HepG2 (cell line): ENCODE measurements at regions not wholly inside any gene's neighbourhood (a gene's known extent, or its start where the extent isn't known, plus 50 kb on each side); places are given as distances from the start of the nearest gene placed in this dataset.

Source experiments
- ATAC-seq: fragments of 200-7000 bp; cut with Tn5 transposase; 3 replicates; pipeline ENCODE4 v1.9.1; 2020; ENCODE audit warnings: mild to moderate bottlenecking, moderate library complexity
- BruUV-seq: library from RNA; stranded (reverse); fragments of 400-500 nt; replicated peaks from 2 replicates; lab custom pipeline; 2021; lab: Mats Ljungman, UMichigan
- CTCF ChIA-PET: fragments of 300-600 bp; formaldehyde crosslinking; extraction: SDS; loops from one replicate; lab custom pipeline; 2021; ENCODE audit warnings: low total read pairs, inconsistent platforms, low intra/inter-chr PET ratio; lab: Yijun Ruan, JAX
- POLR2A ChIA-PET: fragments of 350-600 bp; sonication (Branson Sonifier 250); formaldehyde crosslinking; loops from one replicate; lab custom pipeline; 2020; ENCODE audit warnings: antibody characterized with exemption, inconsistent platforms; lab: Yijun Ruan, JAX
- DNase-seq: peaks from one replicate; pipeline ENCODE4 v3.0.0-alpha.2; 2015; ENCODE audit warnings: low spot score
- FAIRE-seq: peaks from 3 replicates; lab custom pipeline; 2011; peaks lifted over from hg19 to GRCh38; lab: Jason Lieb, UNC
- H2AFZ ChIP-seq: one replicate; pipeline ENCODE4 v1.6.1; 2011; ENCODE audit warnings: low read length, inconsistent platforms
- H3K27ac ChIP-seq: fragments of 300-600 bp; 3 replicates; pipeline ENCODE4 v1.8.0; 2011; ENCODE audit warnings: mixed run types, mild to moderate bottlenecking, mixed read lengths, low read length, inconsistent platforms; ENCODE audit not compliant: insufficient read depth; ENCODE audit errors: extremely low read length
- H3K27me3 ChIP-seq, 2 experiments: fragments of 200-600 bp in 1 of 2; 2 replicates in 1 of 2; 3 replicates in 1 of 2; pipeline versions ENCODE4 v1.6.0 to v1.8.0; 2011; ENCODE audit warnings: low read length in 2 of 2, mild to moderate bottlenecking in 2 of 2, moderate library complexity in 2 of 2, inconsistent platforms in 1 of 2; ENCODE audit not compliant: insufficient read depth in 2 of 2, control insufficient read depth in 1 of 2
- H3K36me3 ChIP-seq, 2 experiments: fragments of 200-600 bp in 1 of 2; replicated peaks in 1 of 2; 2 replicates in 1 of 2; 3 replicates in 1 of 2; pipeline versions ENCODE4 v1.5.1 to v1.8.0; 2011; ENCODE audit warnings: low read length in 2 of 2, inconsistent platforms in 1 of 2; ENCODE audit not compliant: insufficient read depth in 2 of 2, control insufficient read depth in 1 of 2
- H3K4me1 ChIP-seq: 2 replicates; pipeline ENCODE4 v1.5.1; 2012; ENCODE audit warnings: low read length, inconsistent platforms; ENCODE audit not compliant: insufficient read depth
- H3K4me2 ChIP-seq: 2 replicates; pipeline ENCODE4 v1.6.0; 2011; ENCODE audit warnings: low read depth, low read length, inconsistent platforms
- H3K4me3 ChIP-seq, 3 experiments: fragments of 200-600 bp in 1 of 3; sonication (generic), shearing (Covaris generic) in 1 of 3; replicated peaks in 1 of 3; 2 replicates each; pipeline ENCODE4 v1.5.1; 2011 to 2016; ENCODE audit warnings: low read length in 3 of 3, inconsistent platforms in 2 of 3, low read depth in 2 of 3, mild to moderate bottlenecking in 2 of 3, control low read depth in 1 of 3, mixed read lengths in 1 of 3; ENCODE audit not compliant: insufficient read depth in 1 of 3
- H3K79me2 ChIP-seq: one replicate; pipeline ENCODE4 v1.6.1; 2011; ENCODE audit warnings: low read length, inconsistent platforms; ENCODE audit not compliant: insufficient read depth
- H3K9ac ChIP-seq: 2 replicates; pipeline ENCODE4 v1.6.0; 2011; ENCODE audit warnings: mild to moderate bottlenecking, low read depth, low read length, inconsistent platforms; ENCODE audit not compliant: insufficient read depth
- H3K9me3 ChIP-seq: 2 replicates; pipeline ENCODE4 v1.5.1; 2012; ENCODE audit warnings: mild to moderate bottlenecking, low read length
- H4K20me1 ChIP-seq: 2 replicates; pipeline ENCODE4 v1.6.0; 2011; ENCODE audit warnings: inconsistent platforms, mild to moderate bottlenecking, low read length, moderate library complexity; ENCODE audit not compliant: insufficient read depth
- NFE2 ChIP-seq: sonication (generic); formaldehyde crosslinking; IDR thresholded peaks from 2 replicates; pipeline ENCODE4 v1.4.0; 2020; ENCODE audit warnings: missing genetic modification reagents
- NFE2L2 ChIP-seq: fragments of 150-350 bp; IDR thresholded peaks from 2 replicates; pipeline ENCODE4 v1.6.1; 2014; ENCODE audit warnings: low read length
- TARDBP ChIP-seq: sonication (generic); formaldehyde crosslinking; IDR thresholded peaks from 2 replicates; pipeline ENCODE4 v1.8.0; 2022; ENCODE audit warnings: mild to moderate bottlenecking, missing genetic modification reagents
- ZNF615 ChIP-seq: sonication (generic); formaldehyde crosslinking; IDR thresholded peaks from 2 replicates; pipeline ENCODE4 v1.5.0; 2020; ENCODE audit warnings: mild to moderate bottlenecking, missing genetic modification reagents, borderline replicate concordance
- WGBS: methylation state at CpG from one replicate; pipeline ENCODE4 v1.1.6; 2017; ENCODE audit warnings: low lambda C conversion rate; 5-methylcytosine and 5-hydroxymethylcytosine counted together
- in situ Hi-C: cut with HindIII; loops from 2 replicates; pipeline ENCODE4 v1.10.0; 2017; ENCODE audit warnings: low pct_unique_long_range_greater_than_20kb; ENCODE audit not compliant: extremely low pct_ligation_motif_present
- intact Hi-C: fragments of 100-400 bp; cut with micrococcal nuclease; formaldehyde crosslinking; loops from one replicate; pipeline ENCODE4 v1.10.0; 2022; ENCODE audit not compliant: unreplicated experiment
- TF ChIP-seq, protein P1 (sequence below): sonication (generic); formaldehyde crosslinking; IDR thresholded peaks from 2 replicates; pipeline ENCODE4 v1.5.0; 2020; ENCODE audit warnings: mild to moderate bottlenecking, missing genetic modification reagents, moderate library complexity
- TF ChIP-seq, protein P2 (sequence below): sonication (generic); formaldehyde crosslinking; IDR thresholded peaks from 2 replicates; pipeline ENCODE4 v1.4.0; 2020; ENCODE audit warnings: missing genetic modification reagents, borderline replicate concordance

GRCh38 chr15:70149667-70150404 lies 52.1 kb upstream of the TLE3 start:
- H3K4me1 ChIP-seq, result 0 out of 2 replicates have a peak, but pooled peaks cover 8% of the 10 kb centered on the region
- POLR2A ChIA-PET, result no interaction called here
- DNase-seq (no peak), ATAC-seq (no peak)
- H3K79me2 ChIP-seq, result no peaks in the 10 kb centered on the region
- whole genome bisulfite sequencing, result 49% methylated on average over 4 of the region's 4 CpGs
- BruUV-seq, result no TSS peak
- no peak overlapping the region for H3K4me2 ChIP-seq
- intact Hi-C loops, result loop anchor here (5.0 kb wide), 1 partner anchor 637 kb away; no protein-coding TSS in a partner anchor
- TF ChIP-seq TARDBP (CRISPR knock-in tag) (no peak), NFE2 (CRISPR knock-in tag) (peak; percentile 51; the same call in 1 of the 2 replicates), NFE2L2 (peak; percentile 13; the same call in 1 of the 2 replicates), ZNF615 (CRISPR knock-in tag) (no peak)
- TF ChIP-seq, protein P1, sequence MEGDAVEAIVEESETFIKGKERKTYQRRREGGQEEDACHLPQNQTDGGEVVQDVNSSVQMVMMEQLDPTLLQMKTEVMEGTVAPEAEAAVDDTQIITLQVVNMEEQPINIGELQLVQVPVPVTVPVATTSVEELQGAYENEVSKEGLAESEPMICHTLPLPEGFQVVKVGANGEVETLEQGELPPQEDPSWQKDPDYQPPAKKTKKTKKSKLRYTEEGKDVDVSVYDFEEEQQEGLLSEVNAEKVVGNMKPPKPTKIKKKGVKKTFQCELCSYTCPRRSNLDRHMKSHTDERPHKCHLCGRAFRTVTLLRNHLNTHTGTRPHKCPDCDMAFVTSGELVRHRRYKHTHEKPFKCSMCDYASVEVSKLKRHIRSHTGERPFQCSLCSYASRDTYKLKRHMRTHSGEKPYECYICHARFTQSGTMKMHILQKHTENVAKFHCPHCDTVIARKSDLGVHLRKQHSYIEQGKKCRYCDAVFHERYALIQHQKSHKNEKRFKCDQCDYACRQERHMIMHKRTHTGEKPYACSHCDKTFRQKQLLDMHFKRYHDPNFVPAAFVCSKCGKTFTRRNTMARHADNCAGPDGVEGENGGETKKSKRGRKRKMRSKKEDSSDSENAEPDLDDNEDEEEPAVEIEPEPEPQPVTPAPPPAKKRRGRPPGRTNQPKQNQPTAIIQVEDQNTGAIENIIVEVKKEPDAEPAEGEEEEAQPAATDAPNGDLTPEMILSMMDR (CRISPR knock-in tag), result peak; percentile 32; the same call in 1 of the 2 replicates
- TF ChIP-seq, protein P2, sequence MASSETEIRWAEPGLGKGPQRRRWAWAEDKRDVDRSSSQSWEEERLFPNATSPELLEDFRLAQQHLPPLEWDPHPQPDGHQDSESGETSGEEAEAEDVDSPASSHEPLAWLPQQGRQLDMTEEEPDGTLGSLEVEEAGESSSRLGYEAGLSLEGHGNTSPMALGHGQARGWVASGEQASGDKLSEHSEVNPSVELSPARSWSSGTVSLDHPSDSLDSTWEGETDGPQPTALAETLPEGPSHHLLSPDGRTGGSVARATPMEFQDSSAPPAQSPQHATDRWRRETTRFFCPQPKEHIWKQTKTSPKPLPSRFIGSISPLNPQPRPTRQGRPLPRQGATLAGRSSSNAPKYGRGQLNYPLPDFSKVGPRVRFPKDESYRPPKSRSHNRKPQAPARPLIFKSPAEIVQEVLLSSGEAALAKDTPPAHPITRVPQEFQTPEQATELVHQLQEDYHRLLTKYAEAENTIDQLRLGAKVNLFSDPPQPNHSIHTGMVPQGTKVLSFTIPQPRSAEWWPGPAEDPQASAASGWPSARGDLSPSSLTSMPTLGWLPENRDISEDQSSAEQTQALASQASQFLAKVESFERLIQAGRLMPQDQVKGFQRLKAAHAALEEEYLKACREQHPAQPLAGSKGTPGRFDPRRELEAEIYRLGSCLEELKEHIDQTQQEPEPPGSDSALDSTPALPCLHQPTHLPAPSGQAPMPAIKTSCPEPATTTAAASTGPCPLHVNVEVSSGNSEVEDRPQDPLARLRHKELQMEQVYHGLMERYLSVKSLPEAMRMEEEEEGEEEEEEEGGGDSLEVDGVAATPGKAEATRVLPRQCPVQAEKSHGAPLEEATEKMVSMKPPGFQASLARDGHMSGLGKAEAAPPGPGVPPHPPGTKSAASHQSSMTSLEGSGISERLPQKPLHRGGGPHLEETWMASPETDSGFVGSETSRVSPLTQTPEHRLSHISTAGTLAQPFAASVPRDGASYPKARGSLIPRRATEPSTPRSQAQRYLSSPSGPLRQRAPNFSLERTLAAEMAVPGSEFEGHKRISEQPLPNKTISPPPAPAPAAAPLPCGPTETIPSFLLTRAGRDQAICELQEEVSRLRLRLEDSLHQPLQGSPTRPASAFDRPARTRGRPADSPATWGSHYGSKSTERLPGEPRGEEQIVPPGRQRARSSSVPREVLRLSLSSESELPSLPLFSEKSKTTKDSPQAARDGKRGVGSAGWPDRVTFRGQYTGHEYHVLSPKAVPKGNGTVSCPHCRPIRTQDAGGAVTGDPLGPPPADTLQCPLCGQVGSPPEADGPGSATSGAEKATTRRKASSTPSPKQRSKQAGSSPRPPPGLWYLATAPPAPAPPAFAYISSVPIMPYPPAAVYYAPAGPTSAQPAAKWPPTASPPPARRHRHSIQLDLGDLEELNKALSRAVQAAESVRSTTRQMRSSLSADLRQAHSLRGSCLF (CRISPR knock-in tag), result no peak
- TF ChIP-seq, all 625 proteins: peak for 3
- no peak overlapping the region for H3K27ac ChIP-seq
- H3K9ac ChIP-seq, result no peak overlapping the region
- no peaks in the 10 kb centered on the region for H3K9me3 ChIP-seq
- peaks cover 13% of the 10 kb centered on the region; the same call in 1 of the 2 replicates for H4K20me1 ChIP-seq
- H3K27me3 ChIP-seq, result peaks cover 10 to 85% of the 10 kb centered on the region in 2 experiments; a peak in 4 of 5 replicates
- no peak overlapping the region for H2AFZ ChIP-seq
- no peak for FAIRE-seq
- in situ Hi-C loops, result loop anchor here (25.0 kb wide), 1 partner anchor 563 kb away; no protein-coding TSS in a partner anchor
- H3K36me3 ChIP-seq, result no peaks in the 10 kb centered on the region
- CTCF ChIA-PET, result no interaction called here
- H3K4me3 ChIP-seq, result no peak overlapping the region
